ENCODE measurements at regions not wholly inside any gene's neighbourhood (a gene's known extent, or its start where the extent isn't known, plus 50 kb on each side); places are given as distances from the start of the nearest gene placed in this dataset.

DNA sequence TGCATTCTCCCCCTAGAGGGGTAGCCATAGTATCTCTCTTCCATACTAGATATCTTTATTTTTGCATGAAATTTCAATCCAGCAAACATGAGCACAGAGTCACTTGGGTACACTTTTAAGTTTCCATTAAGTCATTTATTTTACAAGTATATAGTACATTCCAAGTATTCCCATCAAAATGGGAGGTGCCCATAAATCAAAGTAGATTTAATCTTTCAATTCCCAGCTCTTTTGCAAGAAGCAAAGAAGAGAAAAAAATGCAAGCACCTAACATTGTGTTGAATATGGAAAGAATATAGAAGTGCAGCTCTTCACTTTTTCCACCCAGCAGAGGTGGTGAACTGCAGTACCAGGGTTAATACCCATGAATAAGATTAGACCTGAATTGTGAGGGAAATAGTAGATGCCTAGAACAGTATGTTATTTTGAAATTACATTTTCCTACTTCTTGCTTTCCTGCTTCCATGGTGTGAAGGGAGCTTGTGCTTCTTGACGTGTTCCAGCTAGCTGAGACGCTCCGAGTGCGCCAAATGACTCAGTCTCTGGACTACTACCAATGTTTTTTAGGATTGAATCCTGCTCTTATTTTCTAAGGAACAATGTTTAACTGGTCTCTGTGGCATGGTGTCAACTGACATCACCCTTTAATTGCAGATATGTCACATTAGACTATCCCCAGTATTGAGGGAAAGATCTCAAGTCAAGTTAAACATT lies 151.1 kb upstream of the MAF start:
- DNase-seq (ENCODE audit: low read depth, low spot score), result no peak
- intact Hi-C loops (cut with micrococcal nuclease; ENCODE audit: unreplicated experiment), result no loop called here
- ATAC-seq, result no peak
- ChIA-PET POLR2A (interaction anchor here (0.5 kb wide), 1 partner anchor 1464 kb away, joined by 4 read pairs; no protein-coding TSS in a partner anchor), CTCF (no interaction called here)
- BruUV-seq (replicated peaks), result no TSS peak
- no peak overlapping the region for H3K27ac ChIP-seq (ENCODE audit: low read length)
- in situ Hi-C loops (cut with HindIII; ENCODE audit: low pct_unique_long_range_greater_than_20kb, low sequenced_read_pairs), result no loop called here
- no peaks in the 10 kb centered on the region for H3K9me3 ChIP-seq (ENCODE audit: control insufficient read depth, insufficient read depth, low read depth, low read length)
- no peaks in the 10 kb centered on the region for H3K4me1 ChIP-seq (ENCODE audit: control insufficient read depth, insufficient read depth, low read length)
- H3K36me3 ChIP-seq (ENCODE audit: control insufficient read depth, insufficient read depth, low read length), result no peaks in the 10 kb centered on the region
- TF ChIP-seq SIN3A (IDR thresholded peaks at IDR 0.05; ENCODE audit: borderline replicate concordance, insufficient read depth, low read depth, low read length) (no peak), TCF7L2 (IDR thresholded peaks at IDR 0.05; ENCODE audit: low read depth, low read length) (no peak), POLR2AphosphoS5 (IDR thresholded peaks at IDR 0.05; ENCODE audit: low read depth, low read length) (no peak)
- TF ChIP-seq, protein P1, sequence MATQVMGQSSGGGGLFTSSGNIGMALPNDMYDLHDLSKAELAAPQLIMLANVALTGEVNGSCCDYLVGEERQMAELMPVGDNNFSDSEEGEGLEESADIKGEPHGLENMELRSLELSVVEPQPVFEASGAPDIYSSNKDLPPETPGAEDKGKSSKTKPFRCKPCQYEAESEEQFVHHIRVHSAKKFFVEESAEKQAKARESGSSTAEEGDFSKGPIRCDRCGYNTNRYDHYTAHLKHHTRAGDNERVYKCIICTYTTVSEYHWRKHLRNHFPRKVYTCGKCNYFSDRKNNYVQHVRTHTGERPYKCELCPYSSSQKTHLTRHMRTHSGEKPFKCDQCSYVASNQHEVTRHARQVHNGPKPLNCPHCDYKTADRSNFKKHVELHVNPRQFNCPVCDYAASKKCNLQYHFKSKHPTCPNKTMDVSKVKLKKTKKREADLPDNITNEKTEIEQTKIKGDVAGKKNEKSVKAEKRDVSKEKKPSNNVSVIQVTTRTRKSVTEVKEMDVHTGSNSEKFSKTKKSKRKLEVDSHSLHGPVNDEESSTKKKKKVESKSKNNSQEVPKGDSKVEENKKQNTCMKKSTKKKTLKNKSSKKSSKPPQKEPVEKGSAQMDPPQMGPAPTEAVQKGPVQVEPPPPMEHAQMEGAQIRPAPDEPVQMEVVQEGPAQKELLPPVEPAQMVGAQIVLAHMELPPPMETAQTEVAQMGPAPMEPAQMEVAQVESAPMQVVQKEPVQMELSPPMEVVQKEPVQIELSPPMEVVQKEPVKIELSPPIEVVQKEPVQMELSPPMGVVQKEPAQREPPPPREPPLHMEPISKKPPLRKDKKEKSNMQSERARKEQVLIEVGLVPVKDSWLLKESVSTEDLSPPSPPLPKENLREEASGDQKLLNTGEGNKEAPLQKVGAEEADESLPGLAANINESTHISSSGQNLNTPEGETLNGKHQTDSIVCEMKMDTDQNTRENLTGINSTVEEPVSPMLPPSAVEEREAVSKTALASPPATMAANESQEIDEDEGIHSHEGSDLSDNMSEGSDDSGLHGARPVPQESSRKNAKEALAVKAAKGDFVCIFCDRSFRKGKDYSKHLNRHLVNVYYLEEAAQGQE (IDR thresholded peaks at IDR 0.05; ENCODE audit: insufficient read depth in 1 of 2, low read depth in 2 of 2, low read length in 1 of 2), result no peak
- TF ChIP-seq, protein P2, sequence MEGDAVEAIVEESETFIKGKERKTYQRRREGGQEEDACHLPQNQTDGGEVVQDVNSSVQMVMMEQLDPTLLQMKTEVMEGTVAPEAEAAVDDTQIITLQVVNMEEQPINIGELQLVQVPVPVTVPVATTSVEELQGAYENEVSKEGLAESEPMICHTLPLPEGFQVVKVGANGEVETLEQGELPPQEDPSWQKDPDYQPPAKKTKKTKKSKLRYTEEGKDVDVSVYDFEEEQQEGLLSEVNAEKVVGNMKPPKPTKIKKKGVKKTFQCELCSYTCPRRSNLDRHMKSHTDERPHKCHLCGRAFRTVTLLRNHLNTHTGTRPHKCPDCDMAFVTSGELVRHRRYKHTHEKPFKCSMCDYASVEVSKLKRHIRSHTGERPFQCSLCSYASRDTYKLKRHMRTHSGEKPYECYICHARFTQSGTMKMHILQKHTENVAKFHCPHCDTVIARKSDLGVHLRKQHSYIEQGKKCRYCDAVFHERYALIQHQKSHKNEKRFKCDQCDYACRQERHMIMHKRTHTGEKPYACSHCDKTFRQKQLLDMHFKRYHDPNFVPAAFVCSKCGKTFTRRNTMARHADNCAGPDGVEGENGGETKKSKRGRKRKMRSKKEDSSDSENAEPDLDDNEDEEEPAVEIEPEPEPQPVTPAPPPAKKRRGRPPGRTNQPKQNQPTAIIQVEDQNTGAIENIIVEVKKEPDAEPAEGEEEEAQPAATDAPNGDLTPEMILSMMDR (IDR thresholded peaks at IDR 0.05), result no peak
- no peaks in the 10 kb centered on the region for H3K27me3 ChIP-seq (ENCODE audit: control insufficient read depth, insufficient read depth, low read length)
- H3K4me3 ChIP-seq (ENCODE audit: low read depth in 2 of 2, low read length in 2 of 2), result no peak overlapping the region

DNA sequence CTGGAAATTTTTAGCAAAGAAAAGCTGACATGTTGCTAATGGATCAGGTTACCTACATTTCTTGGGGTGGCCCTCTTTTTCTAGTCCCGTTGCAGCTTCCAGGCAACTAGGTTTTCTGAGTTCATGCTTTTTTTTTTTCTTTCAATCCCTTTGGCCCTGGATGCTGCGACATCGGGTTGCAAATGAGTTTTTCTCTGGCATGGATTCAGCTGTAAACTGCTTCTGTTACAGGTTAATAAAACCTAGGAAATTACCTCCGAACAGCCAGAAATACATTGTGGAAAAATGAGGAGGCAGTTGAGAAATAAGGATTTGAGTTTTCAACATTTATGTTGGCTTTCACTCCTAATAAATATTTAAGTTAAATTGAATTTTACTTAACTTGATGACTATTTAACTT lies 149.8 kb upstream of the MAF start:
- TF ChIP-seq, protein P1 (IDR thresholded peaks at IDR 0.05; ENCODE audit: insufficient read depth in 1 of 2, low read depth in 2 of 2, low read length in 1 of 2), result no peak
- TF ChIP-seq SIN3A (IDR thresholded peaks at IDR 0.05; ENCODE audit: borderline replicate concordance, insufficient read depth, low read depth, low read length) (no peak), POLR2AphosphoS5 (IDR thresholded peaks at IDR 0.05; ENCODE audit: low read depth, low read length) (no peak)
- TF ChIP-seq, protein P2 (IDR thresholded peaks at IDR 0.05), result no peak
- H3K4me1 ChIP-seq (ENCODE audit: control insufficient read depth, insufficient read depth, low read length), result no peaks in the 10 kb centered on the region
- H3K9me3 ChIP-seq (ENCODE audit: control insufficient read depth, insufficient read depth, low read depth, low read length), result no peaks in the 10 kb centered on the region
- H3K4me3 ChIP-seq (ENCODE audit: low read depth in 2 of 2, low read length in 2 of 2), result no peak overlapping the region
- CTCF ChIA-PET, result no interaction called here
- no peak for DNase-seq (ENCODE audit: low read depth, low spot score)
- H3K27me3 ChIP-seq (ENCODE audit: control insufficient read depth, insufficient read depth, low read length), result no peaks in the 10 kb centered on the region
- H3K27ac ChIP-seq (ENCODE audit: low read length), result no peak overlapping the region
- POLR2A ChIA-PET, result no interaction called here
- ATAC-seq, result no peak
- H3K36me3 ChIP-seq (ENCODE audit: control insufficient read depth, insufficient read depth, low read length), result no peaks in the 10 kb centered on the region
- no TSS peak for BruUV-seq (replicated peaks)
- intact Hi-C loops (cut with micrococcal nuclease; ENCODE audit: unreplicated experiment), result no loop called here
- in situ Hi-C loops (cut with HindIII; ENCODE audit: low pct_unique_long_range_greater_than_20kb, low sequenced_read_pairs), result no loop called here
